GM18502 (cell line): ENCODE measurements at regions not wholly inside any gene's neighbourhood (a gene's known extent, or its start where the extent isn't known, plus 50 kb on each side); places are given as distances from the start of the nearest gene placed in this dataset.
"Not testable (repeated sequence)": the region's sequence is repeated elsewhere in the genome, so short reads cannot be mapped to it uniquely, and the experiment has no call there.

Experiments used
- ATAC-seq: cut with Tn5 transposase; IDR thresholded peaks from one replicate; pipeline ENCODE4 v1.9.1; 2021; ENCODE audit warnings: mild to moderate bottlenecking; ENCODE audit not compliant: unreplicated experiment, poor library complexity

GRCh38 chr21:15197696-15198095 lies 132.9 kb upstream of the NRIP1 start:
- no peak for ATAC-seq

GRCh38 chr21:15199414-15200383 lies 134.9 kb upstream of the NRIP1 start:
- no peak for ATAC-seq

GRCh38 chr21:15203740-15204139 lies 138.9 kb upstream of the NRIP1 start:
- ATAC-seq = no peak

GRCh38 chr21:15204140-15204969 lies 139.6 kb upstream of the NRIP1 start:
- no peak for ATAC-seq

GRCh38 chr21:15204970-15205286 lies 140.1 kb upstream of the NRIP1 start:
- no peak for ATAC-seq

- peak; percentile 93 for ATAC-seq
Measured at GRCh38 chr21:15206514-15206913, 141.7 kb upstream of the NRIP1 start.

GRCh38 chr21:15207231-15207630 lies 142.4 kb upstream of the NRIP1 start:
- no peak for ATAC-seq

- no peak for ATAC-seq
Measured at GRCh38 chr21:15207635-15208370, 143.0 kb upstream of the NRIP1 start.

GRCh38 chr21:15208786-15209185 lies 144.0 kb upstream of the NRIP1 start:
- ATAC-seq = no peak

- ATAC-seq = no peak
Measured at GRCh38 chr21:15209224-15209623, 144.4 kb upstream of the NRIP1 start.

GRCh38 chr21:15210235-15210678 lies 145.5 kb upstream of the NRIP1 start:
- no peak for ATAC-seq

GRCh38 chr21:15211491-15212133 lies 146.8 kb upstream of the NRIP1 start:
- ATAC-seq = no peak

GRCh38 chr21:15212206-15212605 lies 147.4 kb upstream of the NRIP1 start:
- no peak for ATAC-seq

GRCh38 chr21:15218476-15218875 lies 153.7 kb upstream of the NRIP1 start:
- not testable (repeated sequence) for ATAC-seq

- no peak for ATAC-seq
Measured at GRCh38 chr21:15219039-15219438, 154.2 kb upstream of the NRIP1 start.

- ATAC-seq = no peak
Measured at GRCh38 chr21:15219894-15220293, 155.1 kb upstream of the NRIP1 start.

GRCh38 chr21:15221799-15222386 lies 157.1 kb upstream of the NRIP1 start:
- no peak for ATAC-seq

GRCh38 chr21:15222707-15223106 lies 157.9 kb upstream of the NRIP1 start:
- ATAC-seq = no peak

- no peak for ATAC-seq
Measured at GRCh38 chr21:15224346-15225086, 159.7 kb upstream of the NRIP1 start.
